H9 (cell line): ENCODE measurements at regions not wholly inside any gene's neighbourhood (a gene's known extent, or its start where the extent isn't known, plus 50 kb on each side); places are given as distances from the start of the nearest gene placed in this dataset.

Experiments
- DNase-seq: peaks from one replicate; pipeline ENCODE4 v3.0.0-alpha.2; 2017
- H2AFZ ChIP-seq: one replicate; pipeline ENCODE4 v1.6.1; 2013; ENCODE audit warnings: mild to moderate bottlenecking, low read length, control low read depth, moderate library complexity
- H2AK5ac ChIP-seq: 2 replicates; pipeline ENCODE4 v1.6.1; 2013; ENCODE audit warnings: low read length, control low read depth, mixed read lengths; ENCODE audit not compliant: insufficient read length
- H2BK120ac ChIP-seq: one replicate; pipeline ENCODE4 v1.6.1; 2013; ENCODE audit warnings: low read depth, mild to moderate bottlenecking, low read length, control low read depth, inconsistent platforms; ENCODE audit not compliant: poor library complexity, severe bottlenecking
- H2BK12ac ChIP-seq: 2 replicates; pipeline ENCODE4 v1.6.1; 2013; ENCODE audit warnings: low read length, control low read depth, mixed read lengths, low read depth; ENCODE audit not compliant: insufficient read length
- H2BK15ac ChIP-seq: 2 replicates; pipeline ENCODE4 v1.6.1; 2013; ENCODE audit warnings: low read depth, low read length, control low read depth
- H2BK20ac ChIP-seq: one replicate; pipeline ENCODE4 v1.6.1; 2013; ENCODE audit warnings: low read depth, mild to moderate bottlenecking, low read length, control low read depth, inconsistent platforms; ENCODE audit not compliant: poor library complexity, severe bottlenecking
- H2BK5ac ChIP-seq: 2 replicates; pipeline ENCODE4 v1.6.1; 2013; ENCODE audit warnings: low read length, control low read depth, mixed read lengths; ENCODE audit not compliant: insufficient read length
- H3K14ac ChIP-seq: 2 replicates; pipeline ENCODE4 v1.6.1; 2013; ENCODE audit warnings: low read length, control low read depth; ENCODE audit not compliant: insufficient read depth
- H3K18ac ChIP-seq: 2 replicates; pipeline ENCODE4 v1.6.1; 2013; ENCODE audit warnings: low read depth, mild to moderate bottlenecking, mixed read lengths, low read length, control low read depth; ENCODE audit not compliant: insufficient read length
- H3K23ac ChIP-seq: 2 replicates; pipeline ENCODE4 v1.6.1; 2013; ENCODE audit warnings: low read length, control low read depth, mixed read lengths, low read depth; ENCODE audit not compliant: insufficient read length
- H3K23me2 ChIP-seq: 2 replicates; pipeline ENCODE4 v1.6.1; 2013; ENCODE audit warnings: low read depth, mild to moderate bottlenecking, mixed read lengths, low read length, control low read depth; ENCODE audit not compliant: insufficient read length, poor library complexity, severe bottlenecking
- H3K27ac ChIP-seq: 2 replicates; pipeline ENCODE4 v1.5.1; 2013; ENCODE audit warnings: low read length, control low read depth, mixed read lengths, low read depth; ENCODE audit not compliant: insufficient read length
- H3K27me3 ChIP-seq: 2 replicates; pipeline ENCODE4 v1.6.1; 2013; ENCODE audit warnings: low read length, control low read depth, inconsistent platforms; ENCODE audit not compliant: insufficient read depth
- H3K4ac ChIP-seq: 2 replicates; pipeline ENCODE4 v1.6.1; 2013; ENCODE audit warnings: low read depth, mild to moderate bottlenecking, control low read depth, inconsistent platforms, low read length, moderate library complexity
- H3K4me1 ChIP-seq: 2 replicates; pipeline ENCODE4 v1.6.1; 2013; ENCODE audit warnings: low read length, control low read depth, inconsistent platforms; ENCODE audit not compliant: insufficient read depth
- H3K4me2 ChIP-seq: 2 replicates; pipeline ENCODE4 v1.6.1; 2013; ENCODE audit warnings: low read length, control low read depth, mixed read lengths; ENCODE audit not compliant: insufficient read length, insufficient read depth
- H3K56ac ChIP-seq: 2 replicates; pipeline ENCODE4 v1.6.1; 2013; ENCODE audit warnings: low read depth, mild to moderate bottlenecking, mixed read lengths, low read length, control low read depth; ENCODE audit not compliant: insufficient read length
- H3K79me1 ChIP-seq: 2 replicates; pipeline ENCODE4 v1.6.1; 2013; ENCODE audit warnings: low read depth, mild to moderate bottlenecking, moderate library complexity, low read length, control low read depth, inconsistent platforms; ENCODE audit not compliant: insufficient read depth, poor library complexity, severe bottlenecking
- H3K79me2 ChIP-seq: 2 replicates; pipeline ENCODE4 v1.6.1; 2013; ENCODE audit warnings: low read length, control low read depth, inconsistent platforms; ENCODE audit not compliant: insufficient read depth
- H3K9ac ChIP-seq: 2 replicates; pipeline ENCODE4 v1.6.1; 2013; ENCODE audit warnings: low read length, control low read depth, mixed read lengths; ENCODE audit not compliant: insufficient read length; ENCODE audit errors: extremely low read depth
- H3K9me3 ChIP-seq: one replicate; pipeline ENCODE4 v1.6.1; 2013; ENCODE audit warnings: low read depth, low read length, inconsistent platforms; ENCODE audit not compliant: control insufficient read depth
- H3T11ph ChIP-seq: one replicate; pipeline ENCODE4 v1.6.1; 2013; ENCODE audit warnings: mild to moderate bottlenecking, low read length, control low read depth, inconsistent platforms
- H4K20me1 ChIP-seq: one replicate; pipeline ENCODE4 v1.6.1; 2013; ENCODE audit not compliant: control insufficient read depth, insufficient read length, insufficient read depth
- H4K5ac ChIP-seq: 2 replicates; pipeline ENCODE4 v1.6.1; 2013; ENCODE audit warnings: low read depth, mild to moderate bottlenecking, mixed read lengths, low read length, control low read depth; ENCODE audit not compliant: insufficient read length
- H4K8ac ChIP-seq: replicated peaks from 2 replicates; pipeline ENCODE4 v1.6.1; 2013; ENCODE audit warnings: low read length, control low read depth, mixed read lengths, low read depth; ENCODE audit not compliant: insufficient read length
- H4K91ac ChIP-seq: 2 replicates; pipeline ENCODE4 v1.6.1; 2013; ENCODE audit warnings: low read depth, mild to moderate bottlenecking, moderate library complexity, mixed read lengths, low read length, control low read depth; ENCODE audit not compliant: insufficient read length
- H3K27ac Mint-ChIP-seq, 3 experiments: 2 replicates in 2 of 3; 3 replicates in 1 of 3; pipeline ENCODE4 v1.8.0; 2020 to 2021; ENCODE audit warnings: mixed read lengths in 3 of 3, mild to moderate bottlenecking in 1 of 3, moderate library complexity in 1 of 3
- H3K27me3 Mint-ChIP-seq: 2 replicates; pipeline ENCODE4 v1.8.0; 2021; ENCODE audit warnings: low read depth, mild to moderate bottlenecking, moderate library complexity, mixed read lengths
- H3K36me3 Mint-ChIP-seq, 3 experiments: 2 replicates in 2 of 3; 3 replicates in 1 of 3; pipeline ENCODE4 v1.8.0; 2020 to 2021; ENCODE audit warnings: low read depth in 3 of 3, mixed read lengths in 3 of 3; ENCODE audit not compliant: insufficient read depth in 1 of 3
- H3K4me1 Mint-ChIP-seq, 2 experiments: 2 replicates each; pipeline ENCODE4 v1.8.0; 2020; ENCODE audit warnings: mixed read lengths in 2 of 2
- H3K4me3 Mint-ChIP-seq, 2 experiments: 2 replicates in 1 of 2; 3 replicates in 1 of 2; pipeline ENCODE4 v1.8.0; 2020 to 2021; ENCODE audit warnings: mild to moderate bottlenecking in 2 of 2, mixed read lengths in 2 of 2, moderate library complexity in 1 of 2
- H3K9me3 Mint-ChIP-seq, 2 experiments: 2 replicates in 1 of 2; 3 replicates in 1 of 2; pipeline ENCODE4 v1.8.0; 2020; ENCODE audit warnings: mild to moderate bottlenecking in 2 of 2, mixed read lengths in 2 of 2, moderate library complexity in 1 of 2
- CTCF ChIP-seq: fragments of 200-600 bp; sonication (generic); conservative IDR thresholded peaks from 3 replicates; pipeline ENCODE4 v1.8.0; 2021; ENCODE audit warnings: antibody characterized with exemption, mild to moderate bottlenecking
- WGBS: extraction: QIAGEN DNeasy Blood & Tissue Kit; methylation state at CpG from one replicate; pipeline ENCODE4 v1.1.7; 2013; ENCODE audit warnings: missing lambda C conversion rate, low lambda C conversion rate, mixed read lengths; ENCODE audit not compliant: insufficient read length; ENCODE audit errors: extremely low coverage; 5-methylcytosine and 5-hydroxymethylcytosine counted together

- DNase-seq: peak; percentile 87
- Histone ChIP-seq H3K9me3 (no peaks in the 10 kb centered on the region), H3K27me3 (no peaks in the 10 kb centered on the region), H2BK5ac (no peak overlapping the region), H3K23ac (no peak overlapping the region), H3K79me1 (no peaks in the 10 kb centered on the region), H3K18ac (no peak overlapping the region), H4K5ac (no peak overlapping the region), H3K27ac (no peak overlapping the region), H3K9ac (no peak overlapping the region), H2BK12ac (no peak overlapping the region), H3T11ph (no peak overlapping the region), H3K23me2 (no peaks in the 10 kb centered on the region), H2BK20ac (no peak overlapping the region), H4K20me1 (peaks cover 4% of the 10 kb centered on the region), H2BK15ac (no peak overlapping the region), H2AK5ac (no peak overlapping the region), H4K8ac (no peak overlapping the region), H2BK120ac (no peak overlapping the region), H3K56ac (no peak overlapping the region), H3K14ac (no peak overlapping the region), H3K79me2 (no peaks in the 10 kb centered on the region), H3K4me1 (no peaks in the 10 kb centered on the region), H2AFZ (no peak overlapping the region), H3K4me2 (no peak overlapping the region), H3K4ac (no peak overlapping the region), H4K91ac (no peak overlapping the region)
- Mint-ChIP-seq H3K27me3 (no peaks in the 10 kb centered on the region; the same call in none of the 2 replicates), H3K9me3 (no peaks in the 10 kb centered on the region), H3K4me1 (peaks cover 2 to 10% of the 10 kb centered on the region in 2 experiments), H3K4me3 (no peak overlapping the region), H3K36me3 (no peaks in the 10 kb centered on the region), H3K27ac (no peak overlapping the region; a peak in 1 of 7 replicates)
- no CpG with 5 or more reads among the region's 21 CpGs for WGBS
- TF ChIP-seq CTCF: peak; percentile 93
Measured at GRCh38 chr20:40962733-40963504, 65.7 kb upstream of the TOP1 start.
